ENCODE measurements at regions not wholly inside any gene's neighbourhood (a gene's known extent, or its start where the extent isn't known, plus 50 kb on each side); places are given as distances from the start of the nearest gene placed in this dataset.

- H3K9me3 ChIP-seq, result peaks cover 0 to 15% (median 3%) of the 10 kb centered on the region in 4 donors
- H3K27me3 ChIP-seq, result peaks cover 0 to 30% (median 0%) of the 10 kb centered on the region in 4 donors
- WGBS, result 83% methylated on average over 18 of the region's 18 CpGs
- peak; percentile 60 for DNase-seq (ENCODE audit: extremely low spot score)
- no peaks in the 10 kb centered on the region for H3K4me1 ChIP-seq
- TF ChIP-seq, protein P1, sequence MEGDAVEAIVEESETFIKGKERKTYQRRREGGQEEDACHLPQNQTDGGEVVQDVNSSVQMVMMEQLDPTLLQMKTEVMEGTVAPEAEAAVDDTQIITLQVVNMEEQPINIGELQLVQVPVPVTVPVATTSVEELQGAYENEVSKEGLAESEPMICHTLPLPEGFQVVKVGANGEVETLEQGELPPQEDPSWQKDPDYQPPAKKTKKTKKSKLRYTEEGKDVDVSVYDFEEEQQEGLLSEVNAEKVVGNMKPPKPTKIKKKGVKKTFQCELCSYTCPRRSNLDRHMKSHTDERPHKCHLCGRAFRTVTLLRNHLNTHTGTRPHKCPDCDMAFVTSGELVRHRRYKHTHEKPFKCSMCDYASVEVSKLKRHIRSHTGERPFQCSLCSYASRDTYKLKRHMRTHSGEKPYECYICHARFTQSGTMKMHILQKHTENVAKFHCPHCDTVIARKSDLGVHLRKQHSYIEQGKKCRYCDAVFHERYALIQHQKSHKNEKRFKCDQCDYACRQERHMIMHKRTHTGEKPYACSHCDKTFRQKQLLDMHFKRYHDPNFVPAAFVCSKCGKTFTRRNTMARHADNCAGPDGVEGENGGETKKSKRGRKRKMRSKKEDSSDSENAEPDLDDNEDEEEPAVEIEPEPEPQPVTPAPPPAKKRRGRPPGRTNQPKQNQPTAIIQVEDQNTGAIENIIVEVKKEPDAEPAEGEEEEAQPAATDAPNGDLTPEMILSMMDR (IDR thresholded peaks at IDR 0.05), result no peak
- TF ChIP-seq EP300 (IDR thresholded peaks at IDR 0.05) (no peak), POLR2A (IDR thresholded peaks at IDR 0.05; ENCODE audit: low read depth) (no peak), POLR2AphosphoS5 (IDR thresholded peaks at IDR 0.05) (no peak)
- intact Hi-C loops (cut with DNase I), result no loop called here
- H3K27ac ChIP-seq (replicated peaks in 1 of 4), result no peak overlapping the region
- H3K4me3 ChIP-seq, result no peak overlapping the region
- no peaks in the 10 kb centered on the region for H3K36me3 ChIP-seq
Observed at GRCh38 chr2:44879269-44880124, 62.0 kb upstream of the SIX3 start.

DNA sequence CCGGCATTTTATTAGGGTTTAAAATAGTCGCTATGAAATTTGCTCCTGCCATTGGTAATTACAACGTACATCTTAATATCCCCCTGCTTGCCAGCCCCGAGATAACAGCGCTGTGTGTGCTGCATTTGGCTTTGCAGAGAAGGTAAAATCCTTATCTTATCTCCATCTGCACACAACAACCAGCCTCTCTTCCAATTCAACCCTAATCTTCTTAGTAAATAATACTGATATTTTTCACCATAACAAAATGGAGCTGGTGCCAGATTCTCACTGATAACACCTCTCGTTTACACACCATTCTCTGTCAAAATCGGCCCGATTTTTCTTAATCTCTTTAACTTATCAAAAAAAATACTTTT, 61.4 kb upstream of the SIX3 start:
- no peak for TF ChIP-seq EP300 (IDR thresholded peaks at IDR 0.05)
- TF ChIP-seq POLR2AphosphoS5 (IDR thresholded peaks at IDR 0.05), result no peak
- TF ChIP-seq, protein P1 (IDR thresholded peaks at IDR 0.05), result no peak
- no peak for TF ChIP-seq POLR2A (IDR thresholded peaks at IDR 0.05; ENCODE audit: low read depth)
- no peaks in the 10 kb centered on the region for H3K4me1 ChIP-seq
- peaks cover 0 to 33% (median 0%) of the 10 kb centered on the region in 4 donors for H3K27me3 ChIP-seq
- 81% methylated on average over 8 of the region's 8 CpGs for WGBS
- H3K9me3 ChIP-seq, result peaks cover 0 to 9% (median 3%) of the 10 kb centered on the region in 4 donors
- intact Hi-C loops (cut with DNase I), result no loop called here
- no peaks in the 10 kb centered on the region for H3K36me3 ChIP-seq
- peak; percentile 50 for DNase-seq (ENCODE audit: extremely low spot score)
- H3K27ac ChIP-seq (replicated peaks in 1 of 4), result no peak overlapping the region
- H3K4me3 ChIP-seq, result no peak overlapping the region

DNA sequence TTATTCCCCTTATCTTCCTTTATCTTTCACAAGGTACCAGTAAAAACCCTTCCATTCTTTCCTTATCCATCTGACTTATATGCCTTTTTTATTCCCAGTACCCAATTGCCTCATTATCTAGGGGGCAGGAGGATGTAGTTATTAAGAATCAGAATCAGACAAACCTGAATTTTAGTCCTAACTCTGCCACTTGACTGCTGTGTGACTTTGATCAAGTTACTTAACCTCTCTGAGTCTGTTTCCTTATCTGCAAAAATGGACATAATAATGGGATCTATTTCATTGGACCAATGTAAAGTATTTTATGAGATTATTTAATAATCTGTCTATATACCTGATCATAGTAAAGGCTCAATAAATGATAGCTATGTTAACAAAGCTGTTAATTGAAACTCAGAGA, 59.6 kb upstream of the SIX3 start:
- no peaks in the 10 kb centered on the region for H3K9me3 ChIP-seq
- H3K4me3 ChIP-seq, result no peak overlapping the region
- no peak for TF ChIP-seq POLR2A (IDR thresholded peaks at IDR 0.05; ENCODE audit: low read depth)
- TF ChIP-seq EP300 (IDR thresholded peaks at IDR 0.05), result no peak
- TF ChIP-seq, protein P1 (IDR thresholded peaks at IDR 0.05), result no peak
- TF ChIP-seq POLR2AphosphoS5 (IDR thresholded peaks at IDR 0.05), result no peak
- intact Hi-C loops (cut with DNase I), result no loop called here
- no peak for DNase-seq (ENCODE audit: extremely low spot score)
- H3K27ac ChIP-seq (replicated peaks in 1 of 4), result no peak overlapping the region
- no peaks in the 10 kb centered on the region for H3K36me3 ChIP-seq
- H3K4me1 ChIP-seq, result no peaks in the 10 kb centered on the region
- peaks cover 0 to 49% (median 0%) of the 10 kb centered on the region in 4 donors for H3K27me3 ChIP-seq

DNA sequence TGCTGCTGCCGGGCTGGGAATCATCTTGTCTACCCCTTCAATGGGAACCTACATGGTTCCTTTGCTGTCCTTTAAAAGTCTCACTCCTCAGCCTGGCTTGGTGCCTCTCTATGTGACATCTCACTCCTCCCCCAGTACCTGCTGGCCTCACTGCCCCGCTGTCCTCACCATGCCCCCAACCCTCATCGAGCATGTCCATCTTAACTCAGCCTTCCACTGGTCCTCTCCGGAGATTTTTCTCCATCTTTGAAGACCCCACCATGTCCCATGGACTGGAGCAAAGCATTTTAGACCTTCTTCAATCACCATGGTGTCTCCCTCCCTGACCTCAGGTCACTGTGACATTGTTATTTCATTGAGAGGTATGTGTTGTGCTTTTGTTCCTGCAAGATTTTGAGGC, 58.1 kb upstream of the SIX3 start:
- H3K36me3 ChIP-seq, result no peaks in the 10 kb centered on the region
- H3K27me3 ChIP-seq, result peaks cover 0 to 52% (median 0%) of the 10 kb centered on the region in 4 donors
- intact Hi-C loops (cut with DNase I), result no loop called here
- WGBS, result 93% methylated on average over 4 of the region's 4 CpGs
- H3K9me3 ChIP-seq, result no peaks in the 10 kb centered on the region
- no peaks in the 10 kb centered on the region for H3K4me1 ChIP-seq
- DNase-seq (ENCODE audit: extremely low spot score), result peak; percentile 68
- no peak overlapping the region for H3K27ac ChIP-seq (replicated peaks in 1 of 4)
- TF ChIP-seq POLR2AphosphoS5 (IDR thresholded peaks at IDR 0.05), result no peak
- TF ChIP-seq, protein P1 (IDR thresholded peaks at IDR 0.05), result no peak
- no peak for TF ChIP-seq POLR2A (IDR thresholded peaks at IDR 0.05; ENCODE audit: low read depth)
- TF ChIP-seq EP300 (IDR thresholded peaks at IDR 0.05), result no peak
- no peak overlapping the region for H3K4me3 ChIP-seq

Measured in esophagus muscularis mucosa (tissue), 4 donors.